Right ventricle myocardium superior (tissue), 1 donor: ENCODE measurements at regions not wholly inside any gene's neighbourhood (a gene's known extent, or its start where the extent isn't known, plus 50 kb on each side); places are given as distances from the start of the nearest gene placed in this dataset.
"Not testable (repeated sequence)": the region's sequence is repeated elsewhere in the genome, so short reads cannot be mapped to it uniquely, and the experiment has no call there.

ENCODE experiments used
- ATAC-seq: fragments of 200-7000 bp; cut with Tn5 transposase; one replicate; pipeline ENCODE4 v1.9.1; 2020; ENCODE audit warnings: mild to moderate bottlenecking; ENCODE audit not compliant: poor library complexity
- DNase-seq: peaks from one replicate; pipeline ENCODE4 v3.0.0-alpha.2; 2020
- intact Hi-C: fragments of 100-400 bp; cut with DNase I; formaldehyde crosslinking; loops from one replicate; pipeline ENCODE4 v1.11.2; 2022
- donor health status: DM: no; HTN: yes; CAD: no; lungs with severe emphysema.

DNA sequence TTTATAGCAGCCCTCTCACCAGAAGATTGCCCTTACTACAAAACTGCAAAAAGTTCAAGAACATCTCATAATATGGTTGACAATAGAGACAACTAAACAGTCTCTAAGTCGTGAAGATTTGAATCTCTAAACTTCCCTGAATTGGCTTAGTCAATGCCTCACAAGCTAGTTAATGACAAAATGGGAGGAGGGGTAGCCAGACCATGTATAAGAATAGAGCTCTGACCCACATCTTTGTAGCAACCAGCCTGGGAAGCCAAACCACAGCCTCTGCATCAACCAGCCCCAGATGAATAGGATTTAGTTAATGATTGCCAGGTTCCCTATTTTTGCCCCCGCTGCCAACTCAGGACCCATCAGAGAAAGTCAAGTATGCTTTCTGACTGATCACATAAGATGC lies 1265.9 kb upstream of the PCDH10 start:
- DNase-seq, ATAC-seq, intact Hi-C loops: not testable (repeated sequence)

DNA sequence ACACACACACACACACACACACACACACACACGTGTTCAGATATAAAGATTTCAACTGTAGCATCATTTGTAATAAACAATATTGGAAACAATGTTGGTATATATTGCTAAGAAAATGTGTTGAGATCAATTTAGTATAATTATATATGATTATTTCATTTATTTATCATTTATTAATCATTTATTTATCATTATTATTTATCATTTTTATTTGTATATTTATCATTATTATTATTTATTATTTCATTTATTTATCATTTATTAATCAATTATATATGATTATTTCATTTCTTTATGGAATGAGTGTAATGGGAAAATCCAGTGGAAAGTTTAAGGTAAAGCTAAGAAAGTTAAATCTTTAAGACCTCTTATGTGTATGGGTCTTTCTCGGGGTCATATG lies 1223.4 kb upstream of the PCDH10 start:
- intact Hi-C loops, DNase-seq, ATAC-seq: not testable (repeated sequence)

DNA sequence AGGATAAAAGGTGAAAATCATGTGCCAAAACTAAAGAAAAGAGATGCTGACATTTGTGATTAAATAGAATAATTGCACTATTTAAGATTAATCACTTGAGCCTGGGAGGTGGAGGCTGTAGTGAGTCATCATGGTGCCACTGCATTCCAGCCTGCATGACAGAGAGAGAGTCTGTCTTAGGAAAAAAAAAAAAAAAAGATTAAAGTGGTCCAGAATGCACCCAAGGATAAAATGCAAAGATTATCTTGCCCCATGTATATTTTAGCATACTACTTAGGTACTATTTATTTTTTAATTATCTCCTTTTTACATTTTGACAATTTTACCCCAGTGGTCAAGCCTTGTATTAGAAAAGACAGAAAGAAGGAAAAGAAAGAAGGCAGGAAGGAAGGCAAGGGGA lies 1181.4 kb upstream of the PCDH10 start:
- intact Hi-C loops, DNase-seq, ATAC-seq: not testable (repeated sequence)

DNA sequence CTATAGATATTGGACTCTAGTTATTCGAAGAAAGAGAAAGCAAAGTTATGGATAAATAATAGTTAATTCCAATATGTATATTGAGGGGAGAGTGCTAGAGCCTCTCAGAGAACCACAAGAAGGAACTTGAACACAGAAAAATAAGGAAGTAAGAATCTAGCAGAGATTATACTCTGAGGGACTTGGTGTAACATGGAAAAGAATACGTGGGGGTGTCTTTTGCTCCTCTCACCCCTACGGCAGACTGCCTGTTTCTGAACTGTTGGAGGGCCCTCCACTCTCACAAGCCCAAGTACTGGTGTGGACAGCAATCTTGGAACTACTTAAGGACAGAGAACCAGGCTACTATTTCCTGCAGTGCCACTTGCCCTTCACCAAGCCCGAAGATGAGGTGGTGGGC lies 1174.4 kb upstream of the PCDH10 start:
- ATAC-seq (no peak), DNase-seq (no peak)
- intact Hi-C loops = no loop called here

DNA sequence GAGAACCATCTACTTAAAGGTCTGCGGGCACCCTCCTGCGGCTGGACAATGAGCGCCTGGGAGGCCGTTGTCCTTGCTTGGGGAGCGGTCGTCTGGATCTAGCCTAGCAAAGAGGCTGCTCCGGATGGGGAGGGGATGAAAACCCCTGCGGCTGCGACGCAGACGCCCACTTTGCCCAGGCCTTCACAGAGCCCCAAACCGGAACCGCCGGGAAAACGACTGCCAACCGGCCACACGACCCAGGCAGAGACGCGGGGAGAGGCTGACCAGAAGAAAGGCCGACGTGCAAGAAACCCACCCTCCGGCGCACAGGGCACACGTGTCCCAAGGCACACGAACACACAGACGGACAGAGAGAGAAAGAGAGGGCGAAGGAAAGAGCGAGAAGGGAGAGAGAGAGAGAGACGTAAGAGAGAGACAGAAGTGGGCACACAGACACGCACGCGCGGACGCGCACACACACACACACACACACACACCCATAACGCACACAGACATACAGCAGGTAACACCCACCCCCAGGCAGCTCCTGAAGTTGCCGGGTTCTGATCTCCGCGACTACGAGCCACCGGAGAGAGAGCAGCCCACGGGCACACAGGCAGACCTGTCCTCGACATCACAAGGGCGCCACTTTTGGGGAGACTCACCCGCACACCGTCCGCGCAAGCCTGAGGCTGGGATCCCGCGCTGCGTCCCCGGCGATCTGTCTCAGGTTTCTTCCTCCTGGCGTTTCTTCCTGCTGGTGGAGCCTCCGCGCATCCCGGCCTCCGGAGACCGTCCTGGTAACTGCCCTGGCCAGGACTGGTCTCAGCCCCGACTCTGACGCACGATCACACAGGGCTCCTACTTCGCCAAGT lies 1173.6 kb upstream of the PCDH10 start:
- DNase-seq, ATAC-seq, intact Hi-C loops: not testable (repeated sequence)

DNA sequence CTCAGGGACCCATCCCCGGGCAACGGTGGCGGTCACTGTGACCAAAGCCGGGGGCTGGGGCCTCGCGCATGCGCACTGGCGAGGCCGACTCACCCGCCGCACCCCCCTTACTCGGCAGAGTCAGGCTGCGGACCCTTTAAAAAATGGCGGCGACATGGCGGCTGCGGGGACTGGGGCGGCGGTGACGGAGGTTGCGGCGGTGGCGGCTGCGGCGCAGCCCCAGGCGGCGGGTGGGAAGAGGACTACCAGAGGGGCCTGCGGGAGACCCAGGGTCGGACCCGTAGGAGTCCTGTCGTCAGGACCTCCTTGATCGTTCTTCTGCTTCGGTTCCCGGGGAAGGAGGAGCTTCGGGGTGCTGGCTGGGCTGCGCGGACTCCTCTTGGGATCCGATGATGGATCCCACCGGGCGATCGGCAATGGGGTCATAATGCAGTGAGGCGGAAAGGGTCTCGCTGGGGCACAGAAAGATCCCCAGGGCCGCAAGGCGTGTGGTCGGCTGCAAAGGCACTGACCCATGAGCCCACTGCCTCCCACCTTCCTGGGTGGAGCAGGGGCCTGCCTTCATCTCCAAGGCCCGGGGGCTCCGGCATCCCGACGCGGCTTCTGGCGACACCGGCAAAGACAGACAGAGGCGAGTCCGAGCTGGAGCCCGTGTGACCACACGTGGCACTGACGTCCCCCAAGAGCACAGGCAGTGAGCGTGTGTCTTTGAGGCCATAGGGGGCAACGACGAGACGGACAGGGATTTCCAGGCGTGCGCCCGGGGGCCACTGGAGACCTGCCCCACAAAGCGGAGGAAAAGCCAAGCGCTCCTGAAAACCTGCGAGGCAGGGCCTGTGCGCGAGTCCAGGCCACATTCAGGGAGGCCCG lies 1172.7 kb upstream of the PCDH10 start:
- ATAC-seq, intact Hi-C loops, DNase-seq: not testable (repeated sequence)

DNA sequence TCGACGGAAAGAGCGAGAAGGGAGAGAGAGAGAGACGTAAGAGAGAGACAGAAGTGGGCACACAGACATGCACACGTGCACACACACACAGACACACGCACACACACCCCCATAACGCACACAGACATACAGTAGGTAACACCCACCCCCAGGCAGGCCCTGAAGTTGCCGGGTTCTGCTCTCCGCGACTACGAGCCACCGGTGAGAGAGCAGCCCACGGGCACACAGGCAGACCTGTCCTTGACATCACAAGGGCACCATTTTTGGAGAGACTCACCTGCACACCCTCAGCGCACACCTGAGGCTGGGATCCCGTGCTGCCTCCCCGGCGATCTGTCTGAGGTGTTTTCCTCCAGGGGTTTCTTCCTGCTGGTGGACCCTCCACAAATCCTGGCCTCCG lies 1171.0 kb upstream of the PCDH10 start:
- no peak for ATAC-seq
- intact Hi-C loops = no loop called here
- DNase-seq = no peak

DNA sequence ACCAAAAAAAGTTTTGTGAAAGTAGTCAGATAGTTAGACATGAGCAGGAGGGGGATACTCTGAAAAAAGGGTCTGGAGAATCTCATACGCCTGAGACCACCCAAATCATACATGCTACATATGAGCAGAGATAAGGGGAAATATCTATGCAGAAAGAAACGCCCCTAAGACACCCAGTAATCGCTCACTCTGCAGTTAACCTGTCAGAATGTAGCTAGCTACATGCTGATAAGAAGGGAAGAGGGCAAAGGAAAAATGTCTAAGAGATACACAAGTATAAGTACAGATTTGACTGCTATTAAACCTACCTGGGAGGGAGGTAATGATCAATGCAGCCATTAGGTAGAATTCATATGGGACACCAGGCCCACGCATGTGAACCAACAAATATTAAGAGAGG lies 1159.5 kb upstream of the PCDH10 start:
- intact Hi-C loops = no loop called here
- DNase-seq (no peak), ATAC-seq (no peak)

DNA sequence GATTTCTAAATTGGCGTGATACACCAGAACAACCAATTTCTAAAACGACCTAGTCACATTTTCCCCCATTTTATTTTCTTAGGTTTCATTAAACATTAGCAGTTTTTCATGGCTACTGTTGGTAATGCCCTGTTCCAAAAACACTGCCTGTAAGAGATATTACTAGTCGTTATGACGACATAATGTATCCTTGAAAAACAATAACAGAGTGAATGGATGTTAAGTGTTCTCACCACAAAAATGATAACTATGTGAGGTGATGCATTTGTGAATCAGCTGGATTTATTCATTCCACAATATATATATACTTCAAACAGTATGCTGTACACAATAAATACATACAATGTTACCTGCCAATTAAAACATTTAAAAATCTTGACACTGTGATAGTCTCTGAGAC lies 1147.6 kb upstream of the PCDH10 start:
- no peak for ATAC-seq
- intact Hi-C loops = no loop called here
- no peak for DNase-seq

DNA sequence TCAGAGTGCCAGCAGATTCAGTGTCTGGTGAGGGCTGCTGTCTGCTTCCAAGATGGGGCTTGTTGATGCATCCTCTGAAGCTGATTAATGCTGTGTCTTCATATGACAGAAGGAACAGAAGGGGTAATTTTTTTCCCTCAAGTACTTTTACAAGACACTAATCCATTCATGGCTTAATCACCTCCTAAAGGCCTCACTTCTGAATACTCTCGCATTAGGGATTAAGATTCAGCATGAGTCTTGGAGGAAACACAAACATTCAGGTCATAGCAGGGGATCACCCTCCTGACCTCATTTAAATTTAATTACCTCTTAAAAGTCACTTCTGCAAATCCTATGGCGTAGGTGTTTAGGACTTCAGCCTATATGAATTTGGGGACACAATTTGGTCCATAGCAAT lies 1145.5 kb upstream of the PCDH10 start:
- intact Hi-C loops = no loop called here
- DNase-seq (no peak), ATAC-seq (no peak)

DNA sequence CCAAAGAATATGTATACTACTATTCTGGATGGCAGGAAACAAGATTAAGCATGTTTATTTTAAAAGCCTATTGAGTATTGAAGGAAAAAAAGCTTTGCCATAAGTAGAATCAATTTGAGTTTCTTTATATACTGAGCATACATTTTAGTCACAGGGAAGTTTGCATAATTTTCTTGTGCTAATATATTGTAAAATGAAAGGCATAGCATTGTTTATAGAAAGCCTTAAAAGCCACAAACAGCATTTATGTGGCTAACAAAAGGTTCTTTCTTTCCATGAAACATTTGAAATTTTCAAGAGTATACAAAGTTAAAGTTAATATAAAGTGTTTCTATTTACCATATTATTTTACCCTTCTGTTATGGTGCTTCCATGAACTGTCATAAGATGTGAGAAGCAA lies 1133.8 kb upstream of the PCDH10 start:
- intact Hi-C loops = no loop called here

DNA sequence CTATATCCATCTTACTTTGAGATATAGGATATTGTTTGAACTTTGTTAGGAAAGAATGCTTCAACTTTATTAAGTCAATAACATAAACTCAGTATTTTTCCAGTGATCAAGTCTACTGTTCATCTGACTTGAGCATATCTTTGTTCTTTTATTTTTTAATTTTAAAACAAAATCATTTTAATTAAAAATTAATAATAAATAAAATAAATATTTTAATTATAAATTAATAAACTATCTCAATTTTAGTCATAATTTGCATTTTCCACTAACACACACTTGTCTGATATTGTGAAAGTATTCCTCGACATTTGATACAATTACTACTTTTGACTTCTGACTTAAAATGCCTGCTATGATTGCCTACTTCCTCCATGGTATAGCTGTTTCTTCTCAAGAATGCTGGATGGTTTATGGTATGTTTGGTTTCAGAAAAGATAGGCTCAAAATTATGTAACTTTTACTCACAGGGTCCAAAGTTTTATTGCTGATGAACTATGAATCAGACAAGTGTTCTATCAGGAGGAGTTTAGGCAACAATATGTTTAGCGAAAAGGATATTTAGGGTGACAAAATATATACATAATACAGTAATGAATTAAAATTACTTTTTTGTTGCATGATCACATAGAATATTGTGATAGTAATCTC lies 1132.3 kb upstream of the PCDH10 start:
- ATAC-seq (no peak), DNase-seq (no peak)
- intact Hi-C loops = no loop called here

More for the DNA sequence above, 1133.8 kb upstream of the PCDH10 start:
- ATAC-seq = no peak
- no peak for DNase-seq

DNA sequence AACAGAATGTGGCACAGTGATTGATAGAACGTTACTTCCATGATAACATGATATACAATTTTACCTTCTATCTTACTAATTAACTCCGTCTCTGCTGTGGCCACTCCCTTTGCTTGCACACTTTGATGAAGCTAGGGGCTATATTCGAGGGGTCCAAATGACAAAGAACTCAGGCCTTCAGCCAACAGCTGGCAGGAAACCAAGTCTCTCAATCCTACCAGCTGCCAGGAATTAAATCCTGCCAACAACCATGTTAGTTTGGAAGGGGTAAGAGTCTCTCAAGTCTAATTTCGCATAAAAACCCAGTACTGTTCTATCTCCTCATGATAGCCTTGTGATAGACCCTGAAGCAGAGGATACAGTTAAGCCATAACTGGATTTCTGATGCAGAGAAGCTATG lies 1122.9 kb upstream of the PCDH10 start:
- intact Hi-C loops = no loop called here
- no peak for DNase-seq
- ATAC-seq = no peak

DNA sequence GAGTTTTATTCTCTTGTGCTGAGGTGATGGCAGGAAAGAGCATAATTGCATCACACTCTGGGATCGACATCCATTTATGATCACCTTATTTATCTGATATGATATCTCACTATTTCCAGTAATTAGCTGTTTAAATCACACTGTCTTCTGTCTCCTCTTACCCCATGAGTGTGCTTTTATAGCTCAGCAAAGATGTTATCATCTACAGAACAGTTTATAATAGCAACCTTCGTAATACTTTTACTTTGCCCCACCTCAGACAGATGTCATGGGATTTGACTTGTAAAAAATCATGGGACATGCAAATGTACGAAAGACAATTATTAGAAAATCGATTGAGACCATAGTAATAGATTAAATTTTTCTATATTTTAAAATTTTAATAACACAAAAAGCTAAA lies 1122.3 kb upstream of the PCDH10 start:
- ATAC-seq = no peak
- DNase-seq = no peak
- intact Hi-C loops = no loop called here

DNA sequence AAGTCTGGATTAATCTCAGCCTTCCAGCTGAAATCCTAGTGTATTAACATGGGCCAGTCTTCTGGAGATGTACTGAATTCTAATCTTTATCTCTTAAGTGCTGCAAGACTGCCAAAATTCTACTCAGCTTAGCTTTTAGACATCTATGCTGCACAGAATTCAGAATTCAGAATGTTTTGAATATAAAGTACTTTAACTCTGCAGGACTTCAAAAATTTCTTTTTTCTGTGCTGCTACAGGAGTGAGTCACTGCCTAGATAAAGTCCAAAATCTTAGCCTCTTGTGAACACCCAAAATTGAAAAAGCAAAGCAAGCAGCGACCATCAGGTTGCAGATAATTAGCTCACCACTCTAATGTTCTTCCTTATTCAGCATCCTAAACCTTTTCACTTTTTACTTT lies 1092.6 kb upstream of the PCDH10 start:
- intact Hi-C loops = no loop called here
- ATAC-seq (no peak), DNase-seq (no peak)

DNA sequence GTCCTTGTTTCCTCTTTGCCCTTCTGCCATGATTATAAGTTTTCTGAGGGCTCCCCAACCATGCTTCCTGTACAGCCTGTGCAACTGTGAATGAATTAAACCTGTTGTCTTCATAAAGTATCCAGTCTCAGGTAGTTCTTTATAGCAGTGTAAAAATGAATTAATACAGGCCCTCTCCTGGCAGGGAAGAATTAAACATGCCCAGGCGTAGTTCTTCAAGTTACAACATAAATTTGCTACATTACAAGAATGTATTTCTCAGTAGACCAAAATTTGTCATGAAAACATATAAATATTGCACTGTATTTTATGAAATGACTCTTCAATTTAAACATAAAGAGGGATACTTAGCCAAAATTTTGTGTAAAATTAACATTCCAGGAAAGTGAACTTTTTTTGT lies 1089.9 kb upstream of the PCDH10 start:
- DNase-seq (no peak), ATAC-seq (no peak)
- intact Hi-C loops = no loop called here

DNA sequence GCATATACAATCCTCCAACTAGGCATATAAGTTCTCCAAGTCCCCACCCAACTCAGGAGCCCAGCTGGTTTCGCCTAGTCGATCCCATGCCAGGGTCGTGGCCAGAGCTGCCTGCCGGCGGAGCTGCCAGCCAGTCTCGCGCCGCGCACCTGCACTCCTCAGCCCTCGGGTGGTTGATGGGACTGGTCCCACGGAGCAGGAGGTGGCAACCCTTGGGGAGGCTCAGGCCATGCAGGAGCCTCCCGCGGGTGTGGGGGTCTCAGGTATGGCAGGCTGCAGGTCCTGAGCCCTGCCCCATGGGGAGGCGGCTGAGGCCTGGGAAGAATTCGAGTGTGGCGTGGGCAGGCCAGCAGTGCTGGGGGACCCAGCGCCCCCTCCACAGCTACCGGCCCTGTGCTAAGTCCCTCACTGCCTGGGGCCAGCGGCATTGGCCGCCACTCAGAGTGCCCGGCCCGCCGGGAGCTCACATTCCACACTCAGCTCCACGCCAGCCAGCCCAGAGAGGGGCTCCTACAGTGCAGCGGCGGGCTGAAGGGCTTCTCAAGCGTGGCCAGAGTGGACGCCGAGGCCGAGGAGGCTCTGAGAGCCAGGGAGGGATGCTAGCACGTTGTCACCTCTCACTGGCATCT lies 1086.4 kb upstream of the PCDH10 start:
- ATAC-seq (no peak), DNase-seq (no peak)
- intact Hi-C loops = no loop called here

DNA sequence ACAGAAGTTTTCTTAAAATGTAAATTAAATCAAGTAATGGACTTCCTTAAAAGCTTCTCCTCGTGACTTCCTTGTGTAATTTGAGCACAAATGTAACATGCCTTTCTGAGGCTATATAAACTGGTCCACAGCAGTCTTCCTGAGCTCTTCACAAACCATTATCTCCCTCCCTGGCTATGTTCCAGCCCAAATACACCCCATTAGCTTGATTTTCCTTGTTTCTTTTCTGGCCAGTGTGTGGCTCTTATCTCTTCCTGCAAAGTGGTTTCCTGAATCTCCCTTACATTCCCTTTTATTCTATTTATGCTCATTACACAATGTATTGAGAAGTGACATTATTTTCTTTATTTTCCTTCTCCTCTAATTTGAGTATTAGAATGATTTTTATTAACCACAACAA lies 1085.3 kb upstream of the PCDH10 start:
- intact Hi-C loops = no loop called here
- no peak for ATAC-seq
- no peak for DNase-seq

DNA sequence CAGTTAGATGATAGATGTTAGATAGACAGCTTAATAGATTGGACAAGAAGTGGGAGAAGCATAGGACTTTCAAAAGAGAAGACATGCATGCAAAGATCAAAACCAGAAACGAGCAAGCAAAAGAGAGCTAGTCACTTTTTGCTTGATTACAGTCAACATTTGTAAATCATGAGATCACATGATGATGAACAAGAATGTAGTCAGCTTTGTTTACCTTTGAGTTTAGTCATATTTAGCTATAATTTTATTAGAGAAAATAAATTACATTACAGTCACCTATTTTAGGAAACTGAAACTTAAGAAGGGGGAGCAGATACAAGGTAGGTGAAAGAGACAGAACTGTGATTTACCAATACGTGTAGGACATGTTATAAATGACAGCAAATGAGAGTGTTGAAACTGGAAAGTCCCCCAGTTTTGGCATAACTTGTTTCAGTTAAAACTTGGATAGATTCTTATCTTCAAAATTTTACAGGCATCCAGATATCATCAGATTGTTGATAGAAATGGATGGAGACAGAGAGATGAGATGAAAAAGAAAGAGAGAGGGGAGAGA lies 1083.1 kb upstream of the PCDH10 start:
- DNase-seq = no peak
- no peak for ATAC-seq
- intact Hi-C loops = no loop called here
